DND-41 (cell line): ENCODE measurements at regions not wholly inside any gene's neighbourhood (a gene's known extent, or its start where the extent isn't known, plus 50 kb on each side); places are given as distances from the start of the nearest gene placed in this dataset.
A peak's percentile ranks its signal among the peaks of the same experiment; 100 is the strongest.

Experiments
- ATAC-seq: fragments of 200-7000 bp; cut with Tn5 transposase; 3 replicates; pipeline ENCODE4 v1.9.1; 2021; ENCODE audit warnings: low read depth; ENCODE audit not compliant: insufficient read depth
- DNase-seq: peaks from one replicate; pipeline ENCODE4 v3.0.0-alpha.2; 2020
- H2AFZ ChIP-seq: 2 replicates; pipeline ENCODE4 v1.6.0; 2012; ENCODE audit warnings: low read depth, low read length
- H3K27ac ChIP-seq: 2 replicates; pipeline ENCODE4 v1.5.1; 2012; ENCODE audit warnings: low read length, inconsistent platforms
- H3K27me3 ChIP-seq: fragments of 200-600 bp; sonication (generic); 2 replicates; pipeline ENCODE4 v1.6.0; 2012; ENCODE audit warnings: low read length, mild to moderate bottlenecking, inconsistent platforms; ENCODE audit not compliant: insufficient read depth, poor library complexity
- H3K36me3 ChIP-seq: 2 replicates; pipeline ENCODE4 v1.5.1; 2012; ENCODE audit warnings: low read length, inconsistent platforms; ENCODE audit not compliant: insufficient read depth
- H3K4me1 ChIP-seq: 2 replicates; pipeline ENCODE4 v1.5.1; 2012; ENCODE audit warnings: mild to moderate bottlenecking, low read length; ENCODE audit not compliant: insufficient read depth
- H3K4me2 ChIP-seq: 2 replicates; pipeline ENCODE4 v1.6.0; 2012; ENCODE audit warnings: mild to moderate bottlenecking, moderate library complexity, low read length, inconsistent platforms; ENCODE audit not compliant: insufficient read depth
- H3K4me3 ChIP-seq, 2 experiments: fragments of 200-600 bp in 1 of 2; shearing (Covaris generic) in 1 of 2; 2 replicates each; pipeline ENCODE4 v1.5.1; 2012 to 2016; ENCODE audit warnings: inconsistent platforms in 2 of 2, low read length in 2 of 2, mild to moderate bottlenecking in 2 of 2, low read depth in 1 of 2, moderate library complexity in 1 of 2
- H3K79me2 ChIP-seq: 2 replicates; pipeline ENCODE4 v1.6.0; 2012; ENCODE audit warnings: low read length, inconsistent platforms; ENCODE audit not compliant: insufficient read depth
- H3K9ac ChIP-seq: 2 replicates; pipeline ENCODE4 v1.6.0; 2012; ENCODE audit warnings: low read depth, mild to moderate bottlenecking, inconsistent platforms, low read length, moderate library complexity
- H3K9me3 ChIP-seq: 2 replicates; pipeline ENCODE4 v1.5.1; 2012; ENCODE audit warnings: low read length, moderate library complexity, mild to moderate bottlenecking, inconsistent platforms; ENCODE audit not compliant: insufficient read depth, severe bottlenecking
- H4K20me1 ChIP-seq: 2 replicates; pipeline ENCODE4 v1.6.0; 2012; ENCODE audit warnings: low read length; ENCODE audit not compliant: insufficient read depth
- EZH2 ChIP-seq: IDR thresholded peaks from 3 replicates; pipeline ENCODE4 v1.6.1; 2012; ENCODE audit warnings: borderline replicate concordance, low read depth, mild to moderate bottlenecking, moderate library complexity, low read length, inconsistent platforms; ENCODE audit not compliant: severe bottlenecking
- TF ChIP-seq, protein P1 (sequence below): IDR thresholded peaks from 2 replicates; pipeline ENCODE4 v1.5.1; 2012; ENCODE audit warnings: borderline replicate concordance, low read length, moderate library complexity, mild to moderate bottlenecking; ENCODE audit not compliant: poor library complexity, severe bottlenecking; ENCODE audit errors: extremely low read depth

DNA sequence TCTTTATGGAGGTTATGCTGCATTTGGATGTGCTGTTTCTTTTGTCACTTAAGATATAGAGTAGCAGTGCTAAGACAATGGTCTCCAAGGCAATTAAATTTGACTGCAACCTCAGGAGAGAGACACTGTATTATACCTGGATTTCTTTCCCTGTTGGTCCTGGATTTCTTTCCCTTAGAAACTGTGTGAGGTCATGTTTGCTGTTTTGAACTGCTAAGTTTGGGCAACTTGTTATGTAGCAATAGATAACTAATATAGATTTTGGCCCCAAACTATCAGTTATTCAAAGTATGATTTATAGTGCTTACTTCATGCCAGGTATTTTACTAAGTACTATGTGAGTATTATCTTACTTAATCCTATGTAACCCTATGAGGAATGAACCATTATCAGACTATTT, 458.4 kb downstream of the HS3ST3B1 start:
- no peak overlapping the region for H3K27ac ChIP-seq
- no peak overlapping the region for H2AFZ ChIP-seq
- TF ChIP-seq, protein P1, sequence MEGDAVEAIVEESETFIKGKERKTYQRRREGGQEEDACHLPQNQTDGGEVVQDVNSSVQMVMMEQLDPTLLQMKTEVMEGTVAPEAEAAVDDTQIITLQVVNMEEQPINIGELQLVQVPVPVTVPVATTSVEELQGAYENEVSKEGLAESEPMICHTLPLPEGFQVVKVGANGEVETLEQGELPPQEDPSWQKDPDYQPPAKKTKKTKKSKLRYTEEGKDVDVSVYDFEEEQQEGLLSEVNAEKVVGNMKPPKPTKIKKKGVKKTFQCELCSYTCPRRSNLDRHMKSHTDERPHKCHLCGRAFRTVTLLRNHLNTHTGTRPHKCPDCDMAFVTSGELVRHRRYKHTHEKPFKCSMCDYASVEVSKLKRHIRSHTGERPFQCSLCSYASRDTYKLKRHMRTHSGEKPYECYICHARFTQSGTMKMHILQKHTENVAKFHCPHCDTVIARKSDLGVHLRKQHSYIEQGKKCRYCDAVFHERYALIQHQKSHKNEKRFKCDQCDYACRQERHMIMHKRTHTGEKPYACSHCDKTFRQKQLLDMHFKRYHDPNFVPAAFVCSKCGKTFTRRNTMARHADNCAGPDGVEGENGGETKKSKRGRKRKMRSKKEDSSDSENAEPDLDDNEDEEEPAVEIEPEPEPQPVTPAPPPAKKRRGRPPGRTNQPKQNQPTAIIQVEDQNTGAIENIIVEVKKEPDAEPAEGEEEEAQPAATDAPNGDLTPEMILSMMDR = no peak
- no peak for TF ChIP-seq EZH2
- no peak overlapping the region for H3K4me2 ChIP-seq
- no peak overlapping the region for H3K9ac ChIP-seq
- no peaks in the 10 kb centered on the region for H4K20me1 ChIP-seq
- no peaks in the 10 kb centered on the region for H3K27me3 ChIP-seq
- no peaks in the 10 kb centered on the region for H3K4me1 ChIP-seq
- no peaks in the 10 kb centered on the region for H3K36me3 ChIP-seq
- DNase-seq (no peak), ATAC-seq (no peak)
- no peaks in the 10 kb centered on the region for H3K9me3 ChIP-seq
- H3K4me3 ChIP-seq = no peak overlapping the region
- no peaks in the 10 kb centered on the region for H3K79me2 ChIP-seq

DNA sequence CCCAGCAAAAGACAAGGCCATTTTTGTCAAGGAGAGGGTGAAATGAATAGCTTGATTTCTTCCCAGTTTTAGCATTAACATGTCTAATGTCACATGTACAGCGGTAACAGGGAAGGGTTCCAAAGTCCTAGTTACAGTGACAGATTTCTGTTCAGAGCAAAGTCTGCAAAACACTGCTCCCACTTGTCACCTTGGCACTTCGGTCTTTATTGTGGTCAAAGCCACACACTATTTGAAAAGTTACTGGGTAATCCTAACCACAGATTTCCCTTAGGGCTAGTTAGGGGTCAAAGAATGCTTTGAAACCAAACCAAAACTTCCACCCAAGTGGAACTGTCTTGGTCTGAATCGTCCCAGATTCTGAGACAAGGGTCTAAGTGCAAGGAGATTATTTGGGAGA, 455.6 kb downstream of the HS3ST3B1 start:
- Histone ChIP-seq H3K4me3 (no peak overlapping the region), H3K9ac (no peak overlapping the region), H2AFZ (no peak overlapping the region), H3K9me3 (no peaks in the 10 kb centered on the region), H3K27ac (no peak overlapping the region), H3K4me2 (no peak overlapping the region), H3K4me1 (no peaks in the 10 kb centered on the region), H3K27me3 (no peaks in the 10 kb centered on the region), H3K79me2 (no peaks in the 10 kb centered on the region), H3K36me3 (no peaks in the 10 kb centered on the region), H4K20me1 (no peaks in the 10 kb centered on the region)
- TF ChIP-seq, protein P1 = no peak
- TF ChIP-seq EZH2 = no peak
- peak; percentile 17 for DNase-seq
- peak; percentile 73 for ATAC-seq

DNA sequence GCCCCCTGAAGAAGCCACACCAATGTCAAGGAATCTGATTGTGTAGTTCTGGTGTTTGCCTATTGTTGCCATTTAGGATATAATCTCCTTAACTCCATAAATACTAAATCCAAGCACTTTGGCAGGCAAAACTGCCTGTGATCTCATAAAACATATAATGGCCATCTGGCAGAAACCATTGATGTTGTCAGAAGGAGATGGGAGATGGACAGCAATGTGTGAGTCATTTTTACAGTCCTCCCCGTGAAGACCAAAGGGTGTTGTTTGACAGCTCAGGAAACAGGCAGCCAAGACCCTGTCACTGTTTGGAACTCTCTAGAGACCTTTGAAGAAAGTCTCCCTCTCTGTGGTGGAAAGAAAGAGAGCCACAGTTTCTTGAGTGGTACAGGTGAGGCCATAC, 454.1 kb downstream of the HS3ST3B1 start:
- Histone ChIP-seq H3K9ac (no peak overlapping the region), H3K4me2 (no peak overlapping the region), H4K20me1 (no peaks in the 10 kb centered on the region), H3K27me3 (no peaks in the 10 kb centered on the region), H3K79me2 (no peaks in the 10 kb centered on the region), H3K9me3 (no peaks in the 10 kb centered on the region), H2AFZ (no peak overlapping the region), H3K36me3 (no peaks in the 10 kb centered on the region), H3K4me3 (no peak overlapping the region), H3K27ac (no peak overlapping the region), H3K4me1 (no peaks in the 10 kb centered on the region)
- TF ChIP-seq, protein P1 = no peak
- ATAC-seq = no peak
- DNase-seq = no peak

DNA sequence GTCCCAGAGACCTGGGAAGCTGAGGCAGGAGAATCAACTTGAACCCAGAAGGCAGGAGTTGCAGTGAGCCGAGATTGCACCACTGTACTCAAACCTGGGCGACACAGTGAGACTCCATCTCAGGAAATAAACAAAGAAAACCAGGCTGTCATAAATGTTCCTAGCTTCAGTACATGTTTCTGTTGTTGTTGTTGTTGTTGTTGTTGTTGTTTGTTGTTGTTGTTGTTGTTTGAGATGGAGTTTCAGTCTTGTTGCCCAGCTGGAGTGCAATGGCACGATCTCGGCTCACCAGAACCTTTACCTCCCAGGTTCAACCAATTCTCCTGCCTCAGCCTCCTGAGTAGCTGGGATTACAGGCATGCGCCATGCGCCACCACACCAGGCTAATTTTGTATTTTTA, 452.5 kb downstream of the HS3ST3B1 start:
- no peaks in the 10 kb centered on the region for H3K9me3 ChIP-seq
- no peak overlapping the region for H3K27ac ChIP-seq
- ATAC-seq = no peak
- H3K4me2 ChIP-seq = no peak overlapping the region
- no peak overlapping the region for H3K9ac ChIP-seq
- no peaks in the 10 kb centered on the region for H3K4me1 ChIP-seq
- no peaks in the 10 kb centered on the region for H4K20me1 ChIP-seq
- no peak overlapping the region for H3K4me3 ChIP-seq
- H3K79me2 ChIP-seq = no peaks in the 10 kb centered on the region
- H3K27me3 ChIP-seq = no peaks in the 10 kb centered on the region
- H2AFZ ChIP-seq = no peak overlapping the region
- no peaks in the 10 kb centered on the region for H3K36me3 ChIP-seq
- no peak for TF ChIP-seq EZH2
- TF ChIP-seq, protein P1 = no peak
- DNase-seq = no peak
